ENCODE measurements at regions not wholly inside any gene's neighbourhood (a gene's known extent, or its start where the extent isn't known, plus 50 kb on each side); places are given as distances from the start of the nearest gene placed in this dataset.

- TF ChIP-seq, protein P1, sequence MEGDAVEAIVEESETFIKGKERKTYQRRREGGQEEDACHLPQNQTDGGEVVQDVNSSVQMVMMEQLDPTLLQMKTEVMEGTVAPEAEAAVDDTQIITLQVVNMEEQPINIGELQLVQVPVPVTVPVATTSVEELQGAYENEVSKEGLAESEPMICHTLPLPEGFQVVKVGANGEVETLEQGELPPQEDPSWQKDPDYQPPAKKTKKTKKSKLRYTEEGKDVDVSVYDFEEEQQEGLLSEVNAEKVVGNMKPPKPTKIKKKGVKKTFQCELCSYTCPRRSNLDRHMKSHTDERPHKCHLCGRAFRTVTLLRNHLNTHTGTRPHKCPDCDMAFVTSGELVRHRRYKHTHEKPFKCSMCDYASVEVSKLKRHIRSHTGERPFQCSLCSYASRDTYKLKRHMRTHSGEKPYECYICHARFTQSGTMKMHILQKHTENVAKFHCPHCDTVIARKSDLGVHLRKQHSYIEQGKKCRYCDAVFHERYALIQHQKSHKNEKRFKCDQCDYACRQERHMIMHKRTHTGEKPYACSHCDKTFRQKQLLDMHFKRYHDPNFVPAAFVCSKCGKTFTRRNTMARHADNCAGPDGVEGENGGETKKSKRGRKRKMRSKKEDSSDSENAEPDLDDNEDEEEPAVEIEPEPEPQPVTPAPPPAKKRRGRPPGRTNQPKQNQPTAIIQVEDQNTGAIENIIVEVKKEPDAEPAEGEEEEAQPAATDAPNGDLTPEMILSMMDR (conservative IDR thresholded peaks at IDR 0.05; ENCODE audit: low read depth, low read length): no peak
- no peak for DNase-seq (ENCODE audit: low read depth)
- H3K4me3 ChIP-seq (ENCODE audit: low read length): no peak overlapping the region
Observed at GRCh38 chr3:159857840-159858239, 130.8 kb upstream of the IL12A start.

GRCh38 chr3:159858650-159859049, 130.0 kb upstream of the IL12A start:
- TF ChIP-seq, protein P1 (conservative IDR thresholded peaks at IDR 0.05; ENCODE audit: low read depth, low read length): no peak
- H3K4me3 ChIP-seq (ENCODE audit: low read length): no peak overlapping the region
- no peak for DNase-seq (ENCODE audit: low read depth)

DNA sequence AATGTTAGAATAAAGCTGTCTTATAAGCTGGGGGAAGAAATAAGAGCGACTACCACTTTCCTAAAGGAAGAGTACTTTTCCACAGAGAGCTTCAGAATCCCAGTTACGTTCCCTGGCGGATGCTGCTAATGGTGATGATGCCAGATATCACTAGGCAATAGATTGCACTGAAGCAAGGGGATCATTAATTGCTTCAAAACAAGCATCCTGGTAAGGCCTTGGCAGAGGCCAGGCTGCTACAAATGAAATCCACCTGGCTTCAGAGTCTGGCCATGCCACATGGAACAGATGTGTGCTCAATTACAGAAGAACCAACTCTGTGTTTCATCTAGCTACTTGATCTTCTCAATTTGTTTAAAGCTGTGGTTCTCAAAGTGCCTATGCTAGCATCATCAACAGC, 129.2 kb upstream of the IL12A start:
- no peak for DNase-seq (ENCODE audit: low read depth)
- TF ChIP-seq, protein P1 (conservative IDR thresholded peaks at IDR 0.05; ENCODE audit: low read depth, low read length): no peak
- H3K4me3 ChIP-seq (ENCODE audit: low read length): no peak overlapping the region

DNA sequence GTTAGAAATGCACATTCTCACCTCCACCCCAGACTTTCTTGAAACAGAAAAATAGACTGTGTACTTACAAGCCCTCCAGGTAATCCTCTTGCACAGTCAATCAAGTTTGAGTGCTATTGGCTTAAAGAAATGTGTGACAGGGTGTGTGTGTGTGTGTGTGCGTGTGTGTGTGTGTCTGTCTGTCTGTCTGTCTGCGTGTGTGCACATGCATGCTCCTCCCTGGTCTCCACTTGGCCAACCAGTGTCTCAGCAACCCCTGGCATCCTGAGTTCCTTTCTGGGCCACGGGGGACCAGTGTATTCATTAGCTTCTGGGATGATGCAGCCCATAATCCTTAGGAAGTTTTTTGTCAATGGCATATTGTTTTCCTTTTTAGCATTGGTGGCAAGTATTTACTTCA, 128.8 kb upstream of the IL12A start:
- DNase-seq (ENCODE audit: low read depth): no peak
- TF ChIP-seq, protein P1 (conservative IDR thresholded peaks at IDR 0.05; ENCODE audit: low read depth, low read length): no peak
- no peak overlapping the region for H3K4me3 ChIP-seq (ENCODE audit: low read length)

- TF ChIP-seq, protein P1 (conservative IDR thresholded peaks at IDR 0.05; ENCODE audit: low read depth, low read length): no peak
- no peak overlapping the region for H3K4me3 ChIP-seq (ENCODE audit: low read length)
- no peak for DNase-seq (ENCODE audit: low read depth)
Observed at GRCh38 chr3:159860269-159861116, 128.1 kb upstream of the IL12A start.

DNA sequence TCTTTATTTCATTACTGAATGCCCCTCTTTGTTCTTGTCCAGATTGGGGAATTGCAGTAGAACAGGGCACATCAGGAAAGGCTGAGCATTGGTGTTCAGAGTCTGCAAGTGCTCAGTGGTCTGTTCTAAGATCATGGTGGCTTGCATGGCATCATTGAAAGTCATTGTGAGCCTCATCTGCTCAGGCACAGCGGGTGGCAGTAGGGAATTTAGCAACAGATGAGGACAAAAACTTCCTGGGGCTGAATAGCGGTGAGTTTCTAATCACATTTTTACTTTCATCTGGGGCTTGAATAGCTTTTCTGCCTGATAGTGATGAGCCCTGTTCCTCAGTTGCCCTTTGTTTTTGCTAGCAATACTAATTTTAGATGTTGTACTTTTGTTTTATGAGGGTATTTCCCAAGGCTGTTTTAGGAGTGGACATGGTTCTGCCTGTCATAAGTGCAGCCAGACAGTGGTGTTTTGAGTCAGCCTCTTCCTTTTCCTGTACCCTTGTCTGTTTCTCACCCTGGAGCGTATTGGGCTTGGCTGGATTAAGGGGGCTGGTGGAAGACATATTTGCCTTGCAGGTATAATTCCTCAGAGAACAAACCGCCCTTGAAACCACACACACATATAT, 127.2 kb upstream of the IL12A start:
- no peak for DNase-seq (ENCODE audit: low read depth)
- TF ChIP-seq, protein P1 (conservative IDR thresholded peaks at IDR 0.05; ENCODE audit: low read depth, low read length): no peak
- no peak overlapping the region for H3K4me3 ChIP-seq (ENCODE audit: low read length)
